ENCODE measurements at regions not wholly inside any gene's neighbourhood (a gene's known extent, or its start where the extent isn't known, plus 50 kb on each side); places are given as distances from the start of the nearest gene placed in this dataset.
"Not testable (repeated sequence)": the region's sequence is repeated elsewhere in the genome, so short reads cannot be mapped to it uniquely, and the experiment has no call there.

GRCh38 chr1:21369905-21370304 is 70.0 kb upstream of the NBPF3 start:
- no peak for ATAC-seq
- TF ChIP-seq ARNTL (CRISPR knock-in tag; IDR thresholded peaks at IDR 0.05; ENCODE audit: borderline replicate concordance, low read depth) (no peak), CREB5 (CRISPR knock-in tag; IDR thresholded peaks at IDR 0.05; ENCODE audit: low read depth) (no peak), TSHZ2 (CRISPR knock-in tag; IDR thresholded peaks at IDR 0.05) (no peak), PATZ1 (CRISPR knock-in tag; IDR thresholded peaks at IDR 0.05; ENCODE audit: borderline replicate concordance) (no peak), RARB (CRISPR knock-in tag; IDR thresholded peaks at IDR 0.05) (no peak), ZC3H10 (CRISPR knock-in tag; IDR thresholded peaks at IDR 0.05) (no peak), ZNF70 (CRISPR knock-in tag; IDR thresholded peaks at IDR 0.05) (no peak), ZNF8 (CRISPR knock-in tag; IDR thresholded peaks at IDR 0.05) (no peak)

- ATAC-seq, result peak; percentile 97
- no peak for TF ChIP-seq ZNF565 (CRISPR knock-in tag; conservative IDR thresholded peaks at IDR 0.05; ENCODE audit: low read depth)
- no peak for TF ChIP-seq PPARA (CRISPR knock-in tag; IDR thresholded peaks at IDR 0.05; ENCODE audit: borderline replicate concordance)
- TF ChIP-seq ZC3H10 (CRISPR knock-in tag; IDR thresholded peaks at IDR 0.05), result no peak
- TF ChIP-seq TCF4 (CRISPR knock-in tag; IDR thresholded peaks at IDR 0.05; ENCODE audit: borderline replicate concordance), result no peak
These were observed 71.2 kb upstream of the NBPF3 start for GRCh38 chr1:21368515-21369289.

GRCh38 chr1:21367973-21368514 is 71.9 kb upstream of the NBPF3 start:
- not testable (repeated sequence) for ATAC-seq

- TF ChIP-seq TCF4 (CRISPR knock-in tag; IDR thresholded peaks at IDR 0.05; ENCODE audit: borderline replicate concordance), result no peak
- no peak for TF ChIP-seq PPARA (CRISPR knock-in tag; IDR thresholded peaks at IDR 0.05; ENCODE audit: borderline replicate concordance)
- no peak for TF ChIP-seq TSHZ2 (CRISPR knock-in tag; IDR thresholded peaks at IDR 0.05)
- no peak for TF ChIP-seq ZNF565 (CRISPR knock-in tag; conservative IDR thresholded peaks at IDR 0.05; ENCODE audit: low read depth)
- no peak for TF ChIP-seq ARNTL (CRISPR knock-in tag; IDR thresholded peaks at IDR 0.05; ENCODE audit: borderline replicate concordance, low read depth)
- no peak for TF ChIP-seq ZFP3 (CRISPR knock-in tag; IDR thresholded peaks at IDR 0.05)
- no peak for TF ChIP-seq PATZ1 (CRISPR knock-in tag; IDR thresholded peaks at IDR 0.05; ENCODE audit: borderline replicate concordance)
- TF ChIP-seq POU6F1 (CRISPR knock-in tag; IDR thresholded peaks at IDR 0.05; ENCODE audit: borderline replicate concordance, low read depth), result no peak
- TF ChIP-seq CSDC2 (CRISPR knock-in tag; IDR thresholded peaks at IDR 0.05), result no peak
- TF ChIP-seq OSR1 (CRISPR knock-in tag; IDR thresholded peaks at IDR 0.05), result no peak
- no peak for TF ChIP-seq ZNF70 (CRISPR knock-in tag; IDR thresholded peaks at IDR 0.05)
- TF ChIP-seq ISL1 (CRISPR knock-in tag; IDR thresholded peaks at IDR 0.05), result no peak
- TF ChIP-seq BACH2 (CRISPR knock-in tag; IDR thresholded peaks at IDR 0.05; ENCODE audit: borderline replicate concordance), result no peak
- no peak for ATAC-seq
These were observed 73.6 kb upstream of the NBPF3 start for GRCh38 chr1:21366288-21366687.

Measured in SK-N-SH treated with all-trans-retinoic acid at 6 μM for 48 hours (cell line).